Progenitor cell of endocrine pancreas (in vitro differentiated cells): ENCODE measurements at regions not wholly inside any gene's neighbourhood (a gene's known extent, or its start where the extent isn't known, plus 50 kb on each side); places are given as distances from the start of the nearest gene placed in this dataset.

Experiments
- DNase-seq: peaks from one replicate; pipeline ENCODE4 v3.0.0; 2021; ENCODE audit warnings: low spot score; ENCODE audit not compliant: unreplicated experiment
- H3K27ac Mint-ChIP-seq: 2 replicates; pipeline ENCODE4 v1.8.0; 2021; ENCODE audit warnings: mild to moderate bottlenecking, moderate library complexity, mixed read lengths
- H3K27me3 Mint-ChIP-seq: 2 replicates; pipeline ENCODE4 v1.8.0; 2021; ENCODE audit warnings: mixed read lengths
- H3K36me3 Mint-ChIP-seq: 2 replicates; pipeline ENCODE4 v1.8.0; 2022; ENCODE audit warnings: mixed read lengths; ENCODE audit not compliant: insufficient read depth
- H3K4me1 Mint-ChIP-seq: 2 replicates; pipeline ENCODE4 v1.8.0; 2021; ENCODE audit warnings: low read depth, mixed read lengths
- H3K4me3 Mint-ChIP-seq: 2 replicates; pipeline ENCODE4 v1.8.0; 2021; ENCODE audit warnings: low read depth, mild to moderate bottlenecking, moderate library complexity, mixed read lengths
- H3K9me3 Mint-ChIP-seq: 2 replicates; pipeline ENCODE4 v1.8.0; 2021; ENCODE audit warnings: low read depth, mixed read lengths
- CTCF ChIP-seq: fragments of 200-600 bp; sonication (generic); IDR thresholded peaks from one replicate; pipeline ENCODE4 v1.5.0; 2021; ENCODE audit warnings: antibody characterized with exemption, mild to moderate bottlenecking; ENCODE audit not compliant: unreplicated experiment

GRCh38 chr9:28961623-28962022 lies 1388.3 kb upstream of the C9orf72 start:
- no peak overlapping the region for H3K27ac Mint-ChIP-seq
- no peaks in the 10 kb centered on the region for H3K9me3 Mint-ChIP-seq
- no peak overlapping the region for H3K4me3 Mint-ChIP-seq
- no peak for DNase-seq
- no peaks in the 10 kb centered on the region for H3K36me3 Mint-ChIP-seq
- TF ChIP-seq CTCF, result no peak
- no peaks in the 10 kb centered on the region for H3K4me1 Mint-ChIP-seq
- no peaks in the 10 kb centered on the region for H3K27me3 Mint-ChIP-seq

- no peaks in the 10 kb centered on the region for H3K9me3 Mint-ChIP-seq
- no peak overlapping the region for H3K27ac Mint-ChIP-seq
- peaks cover 1% of the 10 kb centered on the region for H3K4me1 Mint-ChIP-seq
- no peak overlapping the region for H3K4me3 Mint-ChIP-seq
- H3K36me3 Mint-ChIP-seq, result no peaks in the 10 kb centered on the region
- no peak for TF ChIP-seq CTCF
- no peak for DNase-seq
- H3K27me3 Mint-ChIP-seq, result no peaks in the 10 kb centered on the region
These were observed 1393.9 kb upstream of the C9orf72 start for GRCh38 chr9:28967226-28967625.

- no peak for TF ChIP-seq CTCF
- H3K4me3 Mint-ChIP-seq, result no peak overlapping the region
- no peak overlapping the region for H3K27ac Mint-ChIP-seq
- no peaks in the 10 kb centered on the region for H3K36me3 Mint-ChIP-seq
- peaks cover 1% of the 10 kb centered on the region for H3K4me1 Mint-ChIP-seq
- H3K9me3 Mint-ChIP-seq, result peaks cover 8% of the 10 kb centered on the region
- no peaks in the 10 kb centered on the region for H3K27me3 Mint-ChIP-seq
- no peak for DNase-seq
These were observed 1397.0 kb upstream of the C9orf72 start for GRCh38 chr9:28970241-28970654.

GRCh38 chr9:28971881-28972280 lies 1398.6 kb upstream of the C9orf72 start:
- H3K4me1 Mint-ChIP-seq, result peaks cover 1% of the 10 kb centered on the region
- no peak overlapping the region for H3K27ac Mint-ChIP-seq
- H3K36me3 Mint-ChIP-seq, result no peaks in the 10 kb centered on the region
- H3K9me3 Mint-ChIP-seq, result peaks cover 8% of the 10 kb centered on the region
- H3K4me3 Mint-ChIP-seq, result no peak overlapping the region
- no peak for DNase-seq
- no peaks in the 10 kb centered on the region for H3K27me3 Mint-ChIP-seq
- no peak for TF ChIP-seq CTCF

- DNase-seq, result no peak
- Mint-ChIP-seq H3K4me1 (no peaks in the 10 kb centered on the region), H3K27ac (no peak overlapping the region), H3K36me3 (no peaks in the 10 kb centered on the region), H3K27me3 (no peaks in the 10 kb centered on the region), H3K9me3 (peaks cover 8% of the 10 kb centered on the region), H3K4me3 (no peak overlapping the region)
- no peak for TF ChIP-seq CTCF
These were observed 1403.0 kb upstream of the C9orf72 start for GRCh38 chr9:28976250-28976649.
